GM20431 (cell line): ENCODE measurements at regions not wholly inside any gene's neighbourhood (a gene's known extent, or its start where the extent isn't known, plus 50 kb on each side); places are given as distances from the start of the nearest gene placed in this dataset.

Experiments used
- in situ Hi-C: fragments of 300-500 bp; cut with MseI, MboI; formaldehyde crosslinking; loops from one replicate; pipeline ENCODE4 v1.15.0; 2020; ENCODE audit warnings: low sequenced_read_pairs; ENCODE audit not compliant: unreplicated experiment

GRCh38 chr16:85302018-85302847 is 190.0 kb upstream of the CIBAR2 start:
- in situ Hi-C loops: no loop called here

- in situ Hi-C loops: no loop called here
These were observed 190.6 kb upstream of the CIBAR2 start for GRCh38 chr16:85302848-85303353.

- in situ Hi-C loops: no loop called here
These were observed 191.1 kb upstream of the CIBAR2 start for GRCh38 chr16:85303354-85303883.

- in situ Hi-C loops: no loop called here
These were observed 192.1 kb upstream of the CIBAR2 start for GRCh38 chr16:85304337-85304736.

- in situ Hi-C loops: no loop called here
These were observed 194.0 kb upstream of the CIBAR2 start for GRCh38 chr16:85306071-85306792.

- in situ Hi-C loops: no loop called here
These were observed 194.7 kb upstream of the CIBAR2 start for GRCh38 chr16:85306793-85307551.

- in situ Hi-C loops: no loop called here
These were observed 195.5 kb upstream of the CIBAR2 start for GRCh38 chr16:85307552-85308364.

GRCh38 chr16:85308611-85309540 is 196.6 kb upstream of the CIBAR2 start:
- in situ Hi-C loops: no loop called here

GRCh38 chr16:85309656-85310587 is 197.7 kb upstream of the CIBAR2 start:
- in situ Hi-C loops: no loop called here

GRCh38 chr16:85310868-85311585 is 198.8 kb upstream of the CIBAR2 start:
- in situ Hi-C loops: no loop called here

- in situ Hi-C loops: no loop called here
These were observed 199.5 kb upstream of the CIBAR2 start for GRCh38 chr16:85311741-85312140.

GRCh38 chr16:85312174-85312573 is 199.9 kb upstream of the CIBAR2 start:
- in situ Hi-C loops: no loop called here

- in situ Hi-C loops: no loop called here
These were observed 200.6 kb upstream of the CIBAR2 start for GRCh38 chr16:85312642-85313525.

GRCh38 chr16:85313526-85314301 is 201.4 kb upstream of the CIBAR2 start:
- in situ Hi-C loops: no loop called here

- in situ Hi-C loops: no loop called here
These were observed 202.3 kb upstream of the CIBAR2 start for GRCh38 chr16:85314512-85314971.
